ENCODE measurements at regions not wholly inside any gene's neighbourhood (a gene's known extent, or its start where the extent isn't known, plus 50 kb on each side); places are given as distances from the start of the nearest gene placed in this dataset.

DNA sequence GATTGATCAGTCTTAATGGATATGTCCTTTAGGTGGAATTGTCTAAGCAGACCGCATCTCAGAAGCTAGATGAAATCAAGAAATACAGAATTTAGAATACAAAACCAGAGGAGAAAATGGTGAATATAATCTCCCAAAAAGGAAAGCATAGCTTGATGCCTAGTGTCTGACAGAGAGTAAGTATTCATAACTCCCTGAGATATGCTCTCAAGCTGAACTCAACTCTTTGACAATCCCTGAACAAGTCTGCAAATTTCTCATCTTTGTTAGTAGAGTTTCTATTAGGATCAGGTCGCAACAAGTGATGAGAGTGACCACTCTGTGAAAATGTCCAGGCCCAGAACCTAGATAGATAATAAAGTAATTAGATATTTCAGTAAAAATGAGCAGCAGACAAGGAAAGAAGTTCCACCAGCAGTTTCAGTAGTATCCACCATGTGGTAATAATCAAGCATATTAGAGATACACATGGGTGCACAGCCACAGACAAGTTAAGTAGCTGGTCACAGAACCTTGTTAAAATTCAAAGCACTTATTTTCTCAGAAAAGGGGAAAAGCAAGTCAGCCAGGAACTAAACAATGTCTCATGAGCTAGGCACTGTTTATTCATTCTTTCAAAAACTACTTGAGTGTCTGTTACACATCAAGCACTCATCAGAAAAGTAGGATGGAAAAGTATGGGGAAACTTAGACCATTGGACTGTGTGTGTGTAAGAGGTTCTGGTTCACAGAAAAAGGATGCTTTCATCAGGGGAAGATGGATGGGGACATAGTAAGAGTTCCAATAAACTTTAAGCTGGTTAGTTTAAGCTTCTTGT lies 481.5 kb upstream of the TUSC1 start:
- ChIA-PET CTCF (no interaction called here), POLR2A (no interaction called here)
- Histone ChIP-seq H3K4me1 (ENCODE audit: control insufficient read depth, insufficient read depth, low read length) (no peaks in the 10 kb centered on the region), H3K36me3 (ENCODE audit: control insufficient read depth in 2 of 2, insufficient read depth in 1 of 2, low read length in 2 of 2) (no peaks in the 10 kb centered on the region), H3K4me3 (ENCODE audit: low read depth, low read length) (no peak overlapping the region), H3K27ac (ENCODE audit: extremely low read depth, low read depth, low read length) (no peak overlapping the region), H3K9me3 (ENCODE audit: control insufficient read depth, insufficient read depth, low read depth, low read length) (no peaks in the 10 kb centered on the region)
- TF ChIP-seq ZBTB10 (tag by site-specific recombination; IDR thresholded peaks at IDR 0.05) (no peak), ZFP69B (tag by site-specific recombination; IDR thresholded peaks at IDR 0.05) (no peak), RBAK (tag by site-specific recombination; IDR thresholded peaks at IDR 0.05) (no peak), ZNF23 (tag by site-specific recombination; IDR thresholded peaks at IDR 0.05; ENCODE audit: borderline replicate concordance) (no peak), ZNF571 (tag by site-specific recombination; IDR thresholded peaks at IDR 0.05) (no peak), ZBTB20 (tag by site-specific recombination; IDR thresholded peaks at IDR 0.05) (no peak), ZNF626 (tag by site-specific recombination; IDR thresholded peaks at IDR 0.05) (no peak), ZNF544 (tag by site-specific recombination; IDR thresholded peaks at IDR 0.05) (no peak), ZNF16 (tag by site-specific recombination; IDR thresholded peaks at IDR 0.05; ENCODE audit: low read depth) (no peak), ZNF521 (tag by site-specific recombination; IDR thresholded peaks at IDR 0.05) (no peak)
- TF ChIP-seq, protein P1, sequence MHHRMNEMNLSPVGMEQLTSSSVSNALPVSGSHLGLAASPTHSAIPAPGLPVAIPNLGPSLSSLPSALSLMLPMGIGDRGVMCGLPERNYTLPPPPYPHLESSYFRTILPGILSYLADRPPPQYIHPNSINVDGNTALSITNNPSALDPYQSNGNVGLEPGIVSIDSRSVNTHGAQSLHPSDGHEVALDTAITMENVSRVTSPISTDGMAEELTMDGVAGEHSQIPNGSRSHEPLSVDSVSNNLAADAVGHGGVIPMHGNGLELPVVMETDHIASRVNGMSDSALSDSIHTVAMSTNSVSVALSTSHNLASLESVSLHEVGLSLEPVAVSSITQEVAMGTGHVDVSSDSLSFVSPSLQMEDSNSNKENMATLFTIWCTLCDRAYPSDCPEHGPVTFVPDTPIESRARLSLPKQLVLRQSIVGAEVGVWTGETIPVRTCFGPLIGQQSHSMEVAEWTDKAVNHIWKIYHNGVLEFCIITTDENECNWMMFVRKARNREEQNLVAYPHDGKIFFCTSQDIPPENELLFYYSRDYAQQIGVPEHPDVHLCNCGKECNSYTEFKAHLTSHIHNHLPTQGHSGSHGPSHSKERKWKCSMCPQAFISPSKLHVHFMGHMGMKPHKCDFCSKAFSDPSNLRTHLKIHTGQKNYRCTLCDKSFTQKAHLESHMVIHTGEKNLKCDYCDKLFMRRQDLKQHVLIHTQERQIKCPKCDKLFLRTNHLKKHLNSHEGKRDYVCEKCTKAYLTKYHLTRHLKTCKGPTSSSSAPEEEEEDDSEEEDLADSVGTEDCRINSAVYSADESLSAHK (tag by site-specific recombination; IDR thresholded peaks at IDR 0.05), result no peak
- TF ChIP-seq, protein P2, sequence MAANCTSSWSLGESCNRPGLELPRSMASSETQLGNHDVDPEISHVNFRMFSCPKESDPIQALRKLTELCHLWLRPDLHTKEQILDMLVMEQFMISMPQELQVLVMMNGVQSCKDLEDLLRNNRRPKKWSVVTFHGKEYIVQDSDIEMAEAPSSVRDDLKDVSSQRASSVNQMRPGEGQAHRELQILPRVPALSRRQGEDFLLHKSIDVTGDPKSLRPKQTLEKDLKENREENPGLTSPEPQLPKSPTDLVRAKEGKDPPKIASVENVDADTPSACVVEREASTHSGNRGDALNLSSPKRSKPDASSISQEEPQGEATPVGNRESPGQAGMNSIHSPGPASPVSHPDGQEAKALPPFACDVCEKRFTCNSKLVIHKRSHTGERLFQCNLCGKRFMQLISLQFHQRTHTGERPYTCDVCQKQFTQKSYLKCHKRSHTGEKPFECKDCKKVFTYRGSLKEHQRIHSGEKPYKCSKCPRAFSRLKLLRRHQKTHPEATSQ (tag by site-specific recombination; IDR thresholded peaks at IDR 0.05), result no peak

- TF ChIP-seq ZNF707 (tag by site-specific recombination; IDR thresholded peaks at IDR 0.05) (no peak), ZBTB20 (tag by site-specific recombination; IDR thresholded peaks at IDR 0.05) (no peak), TRIM28 (IDR thresholded peaks at IDR 0.05; ENCODE audit: borderline replicate concordance, low read length) (no peak)
- no peaks in the 10 kb centered on the region for H3K9me3 ChIP-seq (ENCODE audit: control insufficient read depth, insufficient read depth, low read depth, low read length)
- POLR2A ChIA-PET, result no interaction called here
- CTCF ChIA-PET, result no interaction called here
- no peak overlapping the region for H3K4me3 ChIP-seq (ENCODE audit: low read depth, low read length)
- H3K27ac ChIP-seq (ENCODE audit: extremely low read depth, low read depth, low read length), result no peak overlapping the region
- H3K4me1 ChIP-seq (ENCODE audit: control insufficient read depth, insufficient read depth, low read length), result no peaks in the 10 kb centered on the region
- no peaks in the 10 kb centered on the region for H3K36me3 ChIP-seq (ENCODE audit: control insufficient read depth in 2 of 2, insufficient read depth in 1 of 2, low read length in 2 of 2)
These were observed 480.4 kb upstream of the TUSC1 start for GRCh38 chr9:26158631-26159150.

GRCh38 chr9:26157411-26157810 lies 479.2 kb upstream of the TUSC1 start:
- POLR2A ChIA-PET, result no interaction called here
- CTCF ChIA-PET, result no interaction called here
- Histone ChIP-seq H3K9me3 (ENCODE audit: control insufficient read depth, insufficient read depth, low read depth, low read length) (no peaks in the 10 kb centered on the region), H3K4me1 (ENCODE audit: control insufficient read depth, insufficient read depth, low read length) (no peaks in the 10 kb centered on the region), H3K4me3 (ENCODE audit: low read depth, low read length) (no peak overlapping the region), H3K36me3 (ENCODE audit: control insufficient read depth in 2 of 2, insufficient read depth in 1 of 2, low read length in 2 of 2) (no peaks in the 10 kb centered on the region), H3K27ac (ENCODE audit: extremely low read depth, low read depth, low read length) (no peak overlapping the region)
- TF ChIP-seq, protein P3, sequence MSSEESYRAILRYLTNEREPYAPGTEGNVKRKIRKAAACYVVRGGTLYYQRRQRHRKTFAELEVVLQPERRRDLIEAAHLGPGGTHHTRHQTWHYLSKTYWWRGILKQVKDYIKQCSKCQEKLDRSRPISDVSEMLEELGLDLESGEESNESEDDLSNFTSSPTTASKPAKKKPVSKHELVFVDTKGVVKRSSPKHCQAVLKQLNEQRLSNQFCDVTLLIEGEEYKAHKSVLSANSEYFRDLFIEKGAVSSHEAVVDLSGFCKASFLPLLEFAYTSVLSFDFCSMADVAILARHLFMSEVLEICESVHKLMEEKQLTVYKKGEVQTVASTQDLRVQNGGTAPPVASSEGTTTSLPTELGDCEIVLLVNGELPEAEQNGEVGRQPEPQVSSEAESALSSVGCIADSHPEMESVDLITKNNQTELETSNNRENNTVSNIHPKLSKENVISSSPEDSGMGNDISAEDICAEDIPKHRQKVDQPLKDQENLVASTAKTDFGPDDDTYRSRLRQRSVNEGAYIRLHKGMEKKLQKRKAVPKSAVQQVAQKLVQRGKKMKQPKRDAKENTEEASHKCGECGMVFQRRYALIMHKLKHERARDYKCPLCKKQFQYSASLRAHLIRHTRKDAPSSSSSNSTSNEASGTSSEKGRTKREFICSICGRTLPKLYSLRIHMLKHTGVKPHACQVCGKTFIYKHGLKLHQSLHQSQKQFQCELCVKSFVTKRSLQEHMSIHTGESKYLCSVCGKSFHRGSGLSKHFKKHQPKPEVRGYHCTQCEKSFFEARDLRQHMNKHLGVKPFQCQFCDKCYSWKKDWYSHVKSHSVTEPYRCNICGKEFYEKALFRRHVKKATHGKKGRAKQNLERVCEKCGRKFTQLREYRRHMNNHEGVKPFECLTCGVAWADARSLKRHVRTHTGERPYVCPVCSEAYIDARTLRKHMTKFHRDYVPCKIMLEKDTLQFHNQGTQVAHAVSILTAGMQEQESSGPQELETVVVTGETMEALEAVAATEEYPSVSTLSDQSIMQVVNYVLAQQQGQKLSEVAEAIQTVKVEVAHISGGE (tag by site-specific recombination; conservative IDR thresholded peaks at IDR 0.05; ENCODE audit: low read depth), result no peak
- TF ChIP-seq, protein P4, sequence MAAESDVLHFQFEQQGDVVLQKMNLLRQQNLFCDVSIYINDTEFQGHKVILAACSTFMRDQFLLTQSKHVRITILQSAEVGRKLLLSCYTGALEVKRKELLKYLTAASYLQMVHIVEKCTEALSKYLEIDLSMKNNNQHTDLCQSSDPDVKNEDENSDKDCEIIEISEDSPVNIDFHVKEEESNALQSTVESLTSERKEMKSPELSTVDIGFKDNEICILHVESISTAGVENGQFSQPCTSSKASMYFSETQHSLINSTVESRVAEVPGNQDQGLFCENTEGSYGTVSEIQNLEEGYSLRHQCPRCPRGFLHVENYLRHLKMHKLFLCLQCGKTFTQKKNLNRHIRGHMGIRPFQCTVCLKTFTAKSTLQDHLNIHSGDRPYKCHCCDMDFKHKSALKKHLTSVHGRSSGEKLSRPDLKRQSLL (tag by site-specific recombination; IDR thresholded peaks at IDR 0.05), result no peak
- TF ChIP-seq HOXA7 (CRISPR knock-in tag; IDR thresholded peaks at IDR 0.05; ENCODE audit: borderline replicate concordance) (no peak), ZEB2 (tag by site-specific recombination; IDR thresholded peaks at IDR 0.05) (no peak), GLIS2 (tag by site-specific recombination; IDR thresholded peaks at IDR 0.05) (no peak)

Measured in HEK293 (cell line).